Tibial nerve (tissue), 4 donors: ENCODE measurements at regions not wholly inside any gene's neighbourhood (a gene's known extent, or its start where the extent isn't known, plus 50 kb on each side); places are given as distances from the start of the nearest gene placed in this dataset.

ENCODE experiments used
- DNase-seq, 2 donors: peaks; one replicate each; pipeline ENCODE4 v3.0.0-alpha.2; 2019; ENCODE audit warnings: low spot score in 2 of 2
- H3K27ac ChIP-seq, 4 donors: fragments of 200-600 bp; sonication (generic) in 3 of 4; one replicate each; pipeline ENCODE4 v1.5.1; 2017 to 2019; ENCODE audit warnings: mild to moderate bottlenecking in 1 of 4
- H3K27me3 ChIP-seq, 2 donors: fragments of 200-600 bp; sonication (generic) in 1 of 2; one replicate each; pipeline versions ENCODE4 v1.5.1 to v1.6.0; 2017 to 2019
- H3K36me3 ChIP-seq, 3 donors: fragments of 200-600 bp; sonication (generic); one replicate each; pipeline ENCODE4 v1.5.1; 2018 to 2019
- H3K4me1 ChIP-seq, 4 donors: fragments of 200-600 bp; sonication (generic) in 3 of 4; one replicate each; pipeline ENCODE4 v1.5.1; 2017 to 2019
- H3K4me3 ChIP-seq, 4 donors: fragments of 200-600 bp; sonication (generic) in 3 of 4; one replicate each; pipeline ENCODE4 v1.5.1; 2017 to 2019; ENCODE audit warnings: mild to moderate bottlenecking in 1 of 4, moderate library complexity in 1 of 4
- H3K9me3 ChIP-seq, 4 donors: fragments of 200-600 bp; sonication (generic) in 3 of 4; one replicate each; pipeline ENCODE4 v1.5.1; 2017 to 2019
- EP300 ChIP-seq, 2 donors: sonication (generic); formaldehyde crosslinking; IDR thresholded peaks; one replicate each; pipeline ENCODE4 v1.6.1; 2017; ENCODE audit warnings: antibody characterized with exemption in 2 of 2, mild to moderate bottlenecking in 1 of 2
- POLR2A ChIP-seq, 2 donors: fragments of 450-650 bp; IDR thresholded peaks; one replicate each; pipeline ENCODE4 v1.6.1; 2017; ENCODE audit warnings: antibody characterized with exemption in 2 of 2, mild to moderate bottlenecking in 2 of 2, moderate library complexity in 2 of 2
- WGBS, 2 donors: methylation state at CpG; one replicate each; pipeline ENCODE4 v1.1.5; 2018; 5-methylcytosine and 5-hydroxymethylcytosine counted together
- TF ChIP-seq, protein P1 (sequence below), 5 experiments: fragments of 200-600 bp in 3 of 5; fragments of 450-650 bp in 2 of 5; sonication (generic) in 3 of 5; IDR thresholded peaks; one replicate each; pipeline ENCODE4 v1.5.1; 2016 to 2019; ENCODE audit warnings: antibody characterized with exemption in 5 of 5, mild to moderate bottlenecking in 3 of 5, moderate library complexity in 2 of 5

DNA sequence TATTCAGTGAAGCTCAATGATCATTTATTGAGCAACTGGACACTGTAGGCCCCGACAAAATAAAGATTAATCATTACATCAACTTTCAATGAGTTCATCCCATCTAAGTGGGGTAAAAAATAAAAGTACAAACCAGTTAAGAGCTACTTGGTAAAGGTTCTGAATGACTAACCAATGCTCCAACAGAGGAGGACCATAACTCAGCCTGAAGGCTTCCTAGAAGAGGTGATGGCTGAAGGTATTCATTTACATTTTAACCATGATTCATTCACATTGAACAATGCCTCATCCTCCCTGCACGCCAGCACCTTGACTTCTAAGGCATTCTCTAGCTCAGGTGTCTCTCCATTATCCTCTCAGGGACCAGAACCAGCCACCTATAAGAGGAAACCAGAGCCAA lies 201.4 kb downstream of the ZNF462 start:
- Histone ChIP-seq H3K27ac (no peak overlapping the region), H3K4me3 (no peak overlapping the region), H3K9me3 (no peaks in the 10 kb centered on the region), H3K4me1 (no peaks in the 10 kb centered on the region), H3K27me3 (no peaks in the 10 kb centered on the region), H3K36me3 (no peaks in the 10 kb centered on the region)
- TF ChIP-seq EP300 (IDR thresholded peaks at IDR 0.05): no peak
- TF ChIP-seq POLR2A (IDR thresholded peaks at IDR 0.05): no peak
- TF ChIP-seq, protein P1, sequence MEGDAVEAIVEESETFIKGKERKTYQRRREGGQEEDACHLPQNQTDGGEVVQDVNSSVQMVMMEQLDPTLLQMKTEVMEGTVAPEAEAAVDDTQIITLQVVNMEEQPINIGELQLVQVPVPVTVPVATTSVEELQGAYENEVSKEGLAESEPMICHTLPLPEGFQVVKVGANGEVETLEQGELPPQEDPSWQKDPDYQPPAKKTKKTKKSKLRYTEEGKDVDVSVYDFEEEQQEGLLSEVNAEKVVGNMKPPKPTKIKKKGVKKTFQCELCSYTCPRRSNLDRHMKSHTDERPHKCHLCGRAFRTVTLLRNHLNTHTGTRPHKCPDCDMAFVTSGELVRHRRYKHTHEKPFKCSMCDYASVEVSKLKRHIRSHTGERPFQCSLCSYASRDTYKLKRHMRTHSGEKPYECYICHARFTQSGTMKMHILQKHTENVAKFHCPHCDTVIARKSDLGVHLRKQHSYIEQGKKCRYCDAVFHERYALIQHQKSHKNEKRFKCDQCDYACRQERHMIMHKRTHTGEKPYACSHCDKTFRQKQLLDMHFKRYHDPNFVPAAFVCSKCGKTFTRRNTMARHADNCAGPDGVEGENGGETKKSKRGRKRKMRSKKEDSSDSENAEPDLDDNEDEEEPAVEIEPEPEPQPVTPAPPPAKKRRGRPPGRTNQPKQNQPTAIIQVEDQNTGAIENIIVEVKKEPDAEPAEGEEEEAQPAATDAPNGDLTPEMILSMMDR (IDR thresholded peaks at IDR 0.05): no peak
- DNase-seq: no peak
- WGBS, 2 donors: 85 to 93% methylated on average over 2 of the region's 2 CpGs

DNA sequence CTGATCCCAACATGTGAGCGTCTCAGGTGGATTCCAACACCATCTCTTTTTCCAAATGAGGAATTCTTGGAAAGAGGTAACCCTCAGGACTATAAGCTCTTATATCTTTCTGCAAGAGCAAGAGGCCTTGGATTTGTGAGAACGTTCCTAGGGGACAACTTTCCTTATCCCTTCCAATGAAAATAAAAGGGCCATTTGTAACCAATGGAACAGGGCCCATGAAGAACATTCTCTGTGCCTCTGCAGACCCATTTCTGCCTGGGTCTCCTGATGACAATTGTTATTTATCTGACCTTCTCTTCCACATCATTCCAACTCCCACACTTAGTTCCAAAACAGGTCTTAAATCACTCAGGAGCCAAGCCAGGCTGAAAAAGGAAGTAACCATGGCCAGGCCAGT lies 202.6 kb downstream of the ZNF462 start:
- no peak overlapping the region for H3K4me3 ChIP-seq
- no peaks in the 10 kb centered on the region for H3K27me3 ChIP-seq
- H3K9me3 ChIP-seq: no peaks in the 10 kb centered on the region
- WGBS, 2 donors: 55 to 71% methylated on average over 2 of the region's 2 CpGs
- no peak overlapping the region for H3K27ac ChIP-seq
- no peak for DNase-seq
- no peaks in the 10 kb centered on the region for H3K4me1 ChIP-seq
- TF ChIP-seq EP300 (IDR thresholded peaks at IDR 0.05): no peak
- TF ChIP-seq, protein P1 (IDR thresholded peaks at IDR 0.05): no peak
- no peak for TF ChIP-seq POLR2A (IDR thresholded peaks at IDR 0.05)
- no peaks in the 10 kb centered on the region for H3K36me3 ChIP-seq

DNA sequence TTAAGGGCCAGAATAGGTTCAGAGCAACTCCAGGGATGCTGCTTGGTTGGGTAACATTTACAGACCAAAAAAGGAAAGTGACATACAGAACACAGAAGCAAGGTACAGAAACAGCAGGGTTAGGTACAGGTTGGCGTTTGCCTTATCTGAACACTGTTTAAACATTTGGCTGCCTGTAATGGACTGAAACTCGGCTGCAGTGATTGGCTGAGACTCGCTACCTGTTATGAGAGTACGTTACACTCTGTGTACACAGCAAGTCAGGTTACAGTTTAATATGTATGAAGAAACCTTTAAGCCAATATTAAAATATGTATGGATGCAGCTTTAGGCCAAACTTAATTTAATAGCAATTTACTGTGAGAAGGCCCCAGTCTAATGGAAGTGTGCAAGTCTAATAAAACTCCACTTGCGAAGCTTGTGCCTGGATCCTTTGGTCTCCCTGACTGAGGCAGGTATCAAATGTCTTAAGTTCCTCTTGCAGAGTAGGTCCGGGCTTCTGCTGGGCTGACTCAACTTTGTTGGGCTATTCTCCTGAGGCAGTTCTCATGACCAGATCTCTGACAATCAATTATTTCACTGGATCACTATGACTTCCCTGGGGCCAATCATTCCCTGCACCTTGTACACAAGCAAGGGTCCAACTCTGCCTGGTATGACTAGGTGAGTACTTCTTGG lies 204.9 kb downstream of the ZNF462 start:
- Histone ChIP-seq H3K27me3 (no peaks in the 10 kb centered on the region), H3K4me3 (no peak overlapping the region), H3K27ac (no peak overlapping the region), H3K4me1 (no peaks in the 10 kb centered on the region), H3K36me3 (no peaks in the 10 kb centered on the region), H3K9me3 (no peaks in the 10 kb centered on the region)
- no peak for DNase-seq
- whole genome bisulfite sequencing, 2 donors: 92 to 93% methylated on average over 6 of the region's 6 CpGs
- TF ChIP-seq EP300 (IDR thresholded peaks at IDR 0.05): no peak
- no peak for TF ChIP-seq POLR2A (IDR thresholded peaks at IDR 0.05)
- TF ChIP-seq, protein P1 (IDR thresholded peaks at IDR 0.05): no peak

DNA sequence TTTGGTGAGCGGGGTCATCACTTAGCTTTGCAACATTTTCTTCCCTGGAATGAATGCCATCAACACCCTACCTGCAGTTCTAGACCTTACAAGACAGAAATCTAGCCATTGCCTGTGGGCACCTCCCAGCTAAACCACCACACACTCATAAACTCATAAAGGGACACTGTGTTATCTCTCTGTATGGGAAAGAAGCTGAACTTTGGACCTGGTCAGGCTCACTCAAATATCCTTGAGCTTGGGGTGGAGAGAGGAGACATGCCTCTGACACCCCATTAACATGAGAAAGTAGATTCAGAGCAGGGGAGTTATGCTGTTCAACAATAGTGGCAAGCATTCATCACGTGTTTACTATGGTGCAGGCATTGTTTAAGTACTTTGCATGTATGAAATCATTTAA lies 205.6 kb downstream of the ZNF462 start:
- 80 to 88% methylated on average over 2 of the region's 2 CpGs for WGBS, 2 donors
- Histone ChIP-seq H3K27ac (no peak overlapping the region), H3K4me3 (no peak overlapping the region), H3K9me3 (no peaks in the 10 kb centered on the region), H3K4me1 (no peaks in the 10 kb centered on the region), H3K36me3 (no peaks in the 10 kb centered on the region), H3K27me3 (no peaks in the 10 kb centered on the region)
- TF ChIP-seq POLR2A (IDR thresholded peaks at IDR 0.05) (no peak), EP300 (IDR thresholded peaks at IDR 0.05) (no peak)
- TF ChIP-seq, protein P1 (IDR thresholded peaks at IDR 0.05): no peak
- no peak for DNase-seq

DNA sequence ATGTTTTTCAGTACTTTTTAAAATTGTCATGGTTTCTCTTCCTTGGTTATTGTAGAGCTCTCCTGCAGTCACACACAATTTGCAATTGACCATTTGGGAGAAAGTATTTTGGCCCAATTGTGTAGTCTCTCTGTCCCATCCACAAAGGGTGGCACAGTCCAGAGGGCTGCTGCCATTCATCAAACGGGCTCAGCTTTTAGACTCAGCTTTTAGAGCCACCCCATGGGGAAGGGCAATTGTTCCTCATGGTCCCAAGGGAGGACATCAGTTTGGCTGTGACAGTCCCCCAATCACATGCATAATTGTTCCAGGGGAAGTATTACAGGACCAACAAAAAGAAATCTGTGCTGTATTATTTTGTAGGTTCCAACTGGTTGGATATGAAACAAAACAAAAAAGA lies 207.6 kb downstream of the ZNF462 start:
- DNase-seq: no peak
- H3K9me3 ChIP-seq: no peaks in the 10 kb centered on the region
- no peak overlapping the region for H3K27ac ChIP-seq
- no peaks in the 10 kb centered on the region for H3K27me3 ChIP-seq
- H3K36me3 ChIP-seq: no peaks in the 10 kb centered on the region
- TF ChIP-seq POLR2A (IDR thresholded peaks at IDR 0.05) (no peak), EP300 (IDR thresholded peaks at IDR 0.05) (no peak)
- no peak overlapping the region for H3K4me3 ChIP-seq
- WGBS, 2 donors: 21 to 53% methylated on average over 1 of the region's 1 CpG
- H3K4me1 ChIP-seq: no peaks in the 10 kb centered on the region

DNA sequence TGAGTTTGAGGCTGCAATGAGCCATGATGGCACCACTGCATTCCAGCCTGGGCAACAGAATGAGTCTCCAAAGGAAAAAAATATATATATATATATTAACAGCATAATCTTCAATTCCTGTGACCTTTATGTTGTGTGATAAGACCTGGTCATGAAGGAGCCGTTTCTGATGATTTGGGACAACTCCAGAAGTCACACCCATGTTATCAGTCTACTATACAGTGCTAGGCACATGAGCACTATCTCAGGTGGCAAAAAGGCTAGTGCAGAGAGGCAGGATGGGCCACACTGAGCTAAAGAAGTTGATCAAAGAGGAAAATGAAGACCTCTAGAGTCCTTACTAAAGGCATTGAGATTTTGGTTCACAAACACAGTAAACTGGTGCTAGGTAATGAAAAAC lies 205.0 kb upstream of the RAD23B start:
- DNase-seq: no peak
- Histone ChIP-seq H3K27ac (no peak overlapping the region), H3K36me3 (no peaks in the 10 kb centered on the region), H3K4me1 (no peaks in the 10 kb centered on the region), H3K4me3 (no peak overlapping the region), H3K27me3 (no peaks in the 10 kb centered on the region), H3K9me3 (no peaks in the 10 kb centered on the region)
- TF ChIP-seq POLR2A (IDR thresholded peaks at IDR 0.05): no peak
- TF ChIP-seq, protein P1 (IDR thresholded peaks at IDR 0.05): no peak
- no peak for TF ChIP-seq EP300 (IDR thresholded peaks at IDR 0.05)
- WGBS, 2 donors: 82 to 83% methylated on average over 1 of the region's 1 CpG
